ENCODE measurements at regions not wholly inside any gene's neighbourhood (a gene's known extent, or its start where the extent isn't known, plus 50 kb on each side); places are given as distances from the start of the nearest gene placed in this dataset.

DNA sequence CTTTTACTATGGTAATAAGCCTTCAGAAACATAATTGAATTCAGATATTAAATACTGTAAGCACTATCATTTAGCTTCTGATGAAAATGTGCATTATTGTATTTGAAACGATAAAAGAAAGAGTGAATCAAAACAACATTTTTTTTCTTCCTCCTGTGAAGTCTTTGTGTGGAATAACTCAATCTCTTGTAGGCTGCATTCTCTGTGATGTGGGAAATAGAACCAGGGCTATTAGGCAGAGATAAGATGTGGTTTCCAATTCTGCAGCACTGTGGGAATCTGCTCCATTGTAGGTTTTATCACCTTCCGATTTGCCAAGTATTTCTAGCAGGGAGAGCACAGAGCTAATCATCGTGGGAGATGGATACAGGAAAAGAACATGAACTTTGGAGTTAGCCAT, 624.5 kb downstream of the RBFOX1 start:
- TF ChIP-seq ELF1 (IDR thresholded peaks at IDR 0.05; ENCODE audit: borderline replicate concordance, low read depth) (no peak), SRF (IDR thresholded peaks at IDR 0.05; ENCODE audit: low read depth) (no peak), SIN3A (IDR thresholded peaks at IDR 0.05; ENCODE audit: low read depth) (no peak), EZH2 (IDR thresholded peaks at IDR 0.05) (no peak), EGR1 (IDR thresholded peaks at IDR 0.05; ENCODE audit: low read depth) (no peak), POLR2A (IDR thresholded peaks at IDR 0.05; ENCODE audit: borderline replicate concordance, extremely low read depth, insufficient read depth, insufficient read length) (no peak), ZNF274 (IDR thresholded peaks at IDR 0.05; ENCODE audit: low read depth, low read length) (no peak), RAD21 (IDR thresholded peaks at IDR 0.05; ENCODE audit: low read depth) (no peak), ZFX (IDR thresholded peaks at IDR 0.05) (no peak), EZH2phosphoT487 (IDR thresholded peaks at IDR 0.05; ENCODE audit: borderline replicate concordance) (no peak), POLR2AphosphoS5 (IDR thresholded peaks at IDR 0.05; ENCODE audit: low read depth, low read length) (no peak)
- TF ChIP-seq, protein P1, sequence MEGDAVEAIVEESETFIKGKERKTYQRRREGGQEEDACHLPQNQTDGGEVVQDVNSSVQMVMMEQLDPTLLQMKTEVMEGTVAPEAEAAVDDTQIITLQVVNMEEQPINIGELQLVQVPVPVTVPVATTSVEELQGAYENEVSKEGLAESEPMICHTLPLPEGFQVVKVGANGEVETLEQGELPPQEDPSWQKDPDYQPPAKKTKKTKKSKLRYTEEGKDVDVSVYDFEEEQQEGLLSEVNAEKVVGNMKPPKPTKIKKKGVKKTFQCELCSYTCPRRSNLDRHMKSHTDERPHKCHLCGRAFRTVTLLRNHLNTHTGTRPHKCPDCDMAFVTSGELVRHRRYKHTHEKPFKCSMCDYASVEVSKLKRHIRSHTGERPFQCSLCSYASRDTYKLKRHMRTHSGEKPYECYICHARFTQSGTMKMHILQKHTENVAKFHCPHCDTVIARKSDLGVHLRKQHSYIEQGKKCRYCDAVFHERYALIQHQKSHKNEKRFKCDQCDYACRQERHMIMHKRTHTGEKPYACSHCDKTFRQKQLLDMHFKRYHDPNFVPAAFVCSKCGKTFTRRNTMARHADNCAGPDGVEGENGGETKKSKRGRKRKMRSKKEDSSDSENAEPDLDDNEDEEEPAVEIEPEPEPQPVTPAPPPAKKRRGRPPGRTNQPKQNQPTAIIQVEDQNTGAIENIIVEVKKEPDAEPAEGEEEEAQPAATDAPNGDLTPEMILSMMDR (IDR thresholded peaks at IDR 0.05 in 2 of 3, conservative IDR thresholded peaks at IDR 0.05 in 1 of 3; ENCODE audit: borderline replicate concordance in 1 of 3, insufficient read depth in 1 of 3, low read depth in 2 of 3, low read length in 2 of 3), result no peak
- TF ChIP-seq, protein P2, sequence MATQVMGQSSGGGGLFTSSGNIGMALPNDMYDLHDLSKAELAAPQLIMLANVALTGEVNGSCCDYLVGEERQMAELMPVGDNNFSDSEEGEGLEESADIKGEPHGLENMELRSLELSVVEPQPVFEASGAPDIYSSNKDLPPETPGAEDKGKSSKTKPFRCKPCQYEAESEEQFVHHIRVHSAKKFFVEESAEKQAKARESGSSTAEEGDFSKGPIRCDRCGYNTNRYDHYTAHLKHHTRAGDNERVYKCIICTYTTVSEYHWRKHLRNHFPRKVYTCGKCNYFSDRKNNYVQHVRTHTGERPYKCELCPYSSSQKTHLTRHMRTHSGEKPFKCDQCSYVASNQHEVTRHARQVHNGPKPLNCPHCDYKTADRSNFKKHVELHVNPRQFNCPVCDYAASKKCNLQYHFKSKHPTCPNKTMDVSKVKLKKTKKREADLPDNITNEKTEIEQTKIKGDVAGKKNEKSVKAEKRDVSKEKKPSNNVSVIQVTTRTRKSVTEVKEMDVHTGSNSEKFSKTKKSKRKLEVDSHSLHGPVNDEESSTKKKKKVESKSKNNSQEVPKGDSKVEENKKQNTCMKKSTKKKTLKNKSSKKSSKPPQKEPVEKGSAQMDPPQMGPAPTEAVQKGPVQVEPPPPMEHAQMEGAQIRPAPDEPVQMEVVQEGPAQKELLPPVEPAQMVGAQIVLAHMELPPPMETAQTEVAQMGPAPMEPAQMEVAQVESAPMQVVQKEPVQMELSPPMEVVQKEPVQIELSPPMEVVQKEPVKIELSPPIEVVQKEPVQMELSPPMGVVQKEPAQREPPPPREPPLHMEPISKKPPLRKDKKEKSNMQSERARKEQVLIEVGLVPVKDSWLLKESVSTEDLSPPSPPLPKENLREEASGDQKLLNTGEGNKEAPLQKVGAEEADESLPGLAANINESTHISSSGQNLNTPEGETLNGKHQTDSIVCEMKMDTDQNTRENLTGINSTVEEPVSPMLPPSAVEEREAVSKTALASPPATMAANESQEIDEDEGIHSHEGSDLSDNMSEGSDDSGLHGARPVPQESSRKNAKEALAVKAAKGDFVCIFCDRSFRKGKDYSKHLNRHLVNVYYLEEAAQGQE (IDR thresholded peaks at IDR 0.05; ENCODE audit: low read depth), result no peak

All from HCT116 (cell line).